ENCODE measurements at regions not wholly inside any gene's neighbourhood (a gene's known extent, or its start where the extent isn't known, plus 50 kb on each side); places are given as distances from the start of the nearest gene placed in this dataset.
"Not testable (repeated sequence)": the region's sequence is repeated elsewhere in the genome, so short reads cannot be mapped to it uniquely, and the experiment has no call there.

DNA sequence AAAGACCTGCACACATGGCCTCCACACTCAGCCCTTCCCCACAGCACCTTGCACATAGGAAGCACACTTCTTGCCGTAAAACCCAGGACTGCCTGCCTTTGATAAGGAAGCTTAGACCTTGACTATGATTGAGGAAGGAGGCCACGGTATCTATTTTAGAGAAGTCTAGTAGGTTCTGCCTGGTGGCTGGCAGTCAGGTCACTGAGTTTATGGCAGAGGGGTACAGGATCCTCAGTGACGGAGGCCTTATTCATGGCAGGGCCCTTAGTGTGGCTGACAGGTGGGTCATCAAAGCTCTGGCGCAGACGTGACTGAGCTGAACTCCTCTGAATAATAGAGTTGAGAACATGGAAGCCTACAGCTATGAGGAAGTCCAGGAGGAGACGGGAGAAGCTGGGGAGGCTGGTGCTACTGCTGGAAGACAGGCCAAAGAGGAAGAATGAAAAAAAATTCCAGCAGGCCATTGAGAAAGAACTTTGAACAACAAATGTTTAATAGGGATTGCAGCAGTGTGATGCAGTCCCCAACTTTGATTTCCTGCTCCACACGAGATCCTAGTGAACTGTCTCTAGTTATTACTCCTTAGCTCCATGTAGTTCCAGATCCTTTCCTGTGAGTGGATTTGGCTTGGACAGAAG lies 142.8 kb downstream of the BCL2L11 start:
- H4K20me1 ChIP-seq (ENCODE audit: low read length); H3K79me2 ChIP-seq (ENCODE audit: low read length); BruUV-seq (replicated peaks); H3K9me3 ChIP-seq (ENCODE audit: low read length); POLR2A ChIA-PET (ENCODE audit: unreplicated experiment); CTCF ChIA-PET; DNase-seq; H3K27ac ChIP-seq (ENCODE audit: low read length); H2AFZ ChIP-seq (ENCODE audit: low read length); H3K36me3 ChIP-seq (ENCODE audit: low read depth, low read length); H3F3A ChIP-seq (ENCODE audit: low read length, unreplicated experiment); H3K4me3 ChIP-seq (ENCODE audit: low read length); H3K4me1 ChIP-seq (ENCODE audit: insufficient read depth, low read length); H3K9me2 ChIP-seq (replicated peaks; ENCODE audit: low read length); H3K4me2 ChIP-seq (ENCODE audit: low read length); intact Hi-C loops (cut with micrococcal nuclease); ATAC-seq; H3K27me3 ChIP-seq (ENCODE audit: low read length); H3K9ac ChIP-seq (ENCODE audit: low read length): not testable (repeated sequence)

GRCh38 chr2:111264956-111265355 lies 144.2 kb downstream of the BCL2L11 start:
- H3F3A ChIP-seq (ENCODE audit: low read length, unreplicated experiment); ATAC-seq; H3K27ac ChIP-seq (ENCODE audit: low read length); H3K4me3 ChIP-seq (ENCODE audit: low read length); H3K4me2 ChIP-seq (ENCODE audit: low read length); H3K4me1 ChIP-seq (ENCODE audit: insufficient read depth, low read length); H3K27me3 ChIP-seq (ENCODE audit: low read length); CTCF ChIA-PET; POLR2A ChIA-PET (ENCODE audit: unreplicated experiment); DNase-seq; intact Hi-C loops (cut with micrococcal nuclease); H3K9me2 ChIP-seq (replicated peaks; ENCODE audit: low read length); H3K79me2 ChIP-seq (ENCODE audit: low read length); BruUV-seq (replicated peaks); H3K36me3 ChIP-seq (ENCODE audit: low read depth, low read length); H2AFZ ChIP-seq (ENCODE audit: low read length); H4K20me1 ChIP-seq (ENCODE audit: low read length); H3K9ac ChIP-seq (ENCODE audit: low read length); H3K9me3 ChIP-seq (ENCODE audit: low read length): not testable (repeated sequence)

DNA sequence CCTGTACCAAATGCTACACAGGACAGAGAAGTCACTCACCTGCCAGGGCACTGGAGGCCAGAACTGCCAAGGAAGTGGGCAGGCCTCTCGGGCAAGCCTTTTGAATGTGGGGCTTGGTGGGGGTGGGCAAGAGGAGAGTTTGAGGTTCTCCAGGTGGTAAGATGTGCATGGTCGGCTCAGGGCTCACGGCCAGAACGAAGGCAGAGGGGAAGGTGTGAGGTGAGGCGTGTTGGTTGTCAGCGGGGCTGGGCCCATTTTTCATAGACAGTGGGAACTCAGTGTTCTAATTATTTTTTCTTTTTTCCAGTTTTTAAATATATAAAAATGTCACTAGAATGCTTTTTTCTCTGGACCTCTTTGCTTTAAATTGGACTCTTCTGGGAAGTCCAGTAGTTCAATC lies 145.8 kb downstream of the BCL2L11 start:
- H3K36me3 ChIP-seq (ENCODE audit: low read depth, low read length); intact Hi-C loops (cut with micrococcal nuclease); H3K9ac ChIP-seq (ENCODE audit: low read length); H4K20me1 ChIP-seq (ENCODE audit: low read length); ATAC-seq; DNase-seq; H2AFZ ChIP-seq (ENCODE audit: low read length); H3K79me2 ChIP-seq (ENCODE audit: low read length); H3F3A ChIP-seq (ENCODE audit: low read length, unreplicated experiment); POLR2A ChIA-PET (ENCODE audit: unreplicated experiment); H3K9me3 ChIP-seq (ENCODE audit: low read length); H3K9me2 ChIP-seq (replicated peaks; ENCODE audit: low read length); H3K27me3 ChIP-seq (ENCODE audit: low read length); H3K4me1 ChIP-seq (ENCODE audit: insufficient read depth, low read length); BruUV-seq (replicated peaks); CTCF ChIA-PET; H3K4me3 ChIP-seq (ENCODE audit: low read length); H3K4me2 ChIP-seq (ENCODE audit: low read length); H3K27ac ChIP-seq (ENCODE audit: low read length): not testable (repeated sequence)

GRCh38 chr2:111267038-111267437 lies 146.3 kb downstream of the BCL2L11 start:
- H3K9me2 ChIP-seq (replicated peaks; ENCODE audit: low read length); DNase-seq; H3K9ac ChIP-seq (ENCODE audit: low read length); H4K20me1 ChIP-seq (ENCODE audit: low read length); BruUV-seq (replicated peaks); H3K36me3 ChIP-seq (ENCODE audit: low read depth, low read length); H3K4me1 ChIP-seq (ENCODE audit: insufficient read depth, low read length); H3F3A ChIP-seq (ENCODE audit: low read length, unreplicated experiment); H3K9me3 ChIP-seq (ENCODE audit: low read length); H3K4me2 ChIP-seq (ENCODE audit: low read length); intact Hi-C loops (cut with micrococcal nuclease); CTCF ChIA-PET; ATAC-seq; H2AFZ ChIP-seq (ENCODE audit: low read length); H3K27ac ChIP-seq (ENCODE audit: low read length); POLR2A ChIA-PET (ENCODE audit: unreplicated experiment); H3K27me3 ChIP-seq (ENCODE audit: low read length); H3K79me2 ChIP-seq (ENCODE audit: low read length); H3K4me3 ChIP-seq (ENCODE audit: low read length): not testable (repeated sequence)

DNA sequence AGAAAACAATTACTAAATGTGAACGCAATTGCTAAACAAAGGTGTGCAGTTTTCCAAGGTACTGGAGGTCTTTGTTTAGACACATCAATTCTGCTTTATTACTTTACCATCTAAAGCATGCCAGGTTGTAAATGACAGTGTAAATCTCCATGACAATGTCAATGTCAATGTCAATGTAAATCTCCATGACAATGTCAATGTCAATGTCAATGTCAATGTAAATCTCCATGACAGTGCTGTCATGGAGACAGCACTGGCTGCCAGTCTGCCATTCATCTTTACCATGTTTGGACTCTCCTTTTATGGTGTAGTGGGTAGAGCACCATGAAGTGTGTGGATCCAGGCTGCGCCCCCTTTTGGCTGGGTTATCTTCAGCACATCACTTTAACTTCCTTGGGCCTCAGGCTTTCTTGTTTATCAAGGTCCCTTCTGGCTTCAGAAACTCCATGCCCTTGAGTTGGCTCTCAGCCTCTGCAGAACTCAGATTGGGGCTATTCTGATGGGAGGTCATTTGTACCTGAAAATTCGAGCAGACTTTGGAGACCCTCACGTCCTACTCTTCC lies 149.1 kb downstream of the BCL2L11 start:
- intact Hi-C loops (cut with micrococcal nuclease); H4K20me1 ChIP-seq (ENCODE audit: low read length); H3K4me1 ChIP-seq (ENCODE audit: insufficient read depth, low read length); H3K9me3 ChIP-seq (ENCODE audit: low read length); ATAC-seq; CTCF ChIA-PET; H3K27me3 ChIP-seq (ENCODE audit: low read length); H3K36me3 ChIP-seq (ENCODE audit: low read depth, low read length); H3K9ac ChIP-seq (ENCODE audit: low read length); H3K9me2 ChIP-seq (replicated peaks; ENCODE audit: low read length); H3K4me3 ChIP-seq (ENCODE audit: low read length); H3K79me2 ChIP-seq (ENCODE audit: low read length); POLR2A ChIA-PET (ENCODE audit: unreplicated experiment); H3K4me2 ChIP-seq (ENCODE audit: low read length); H3F3A ChIP-seq (ENCODE audit: low read length, unreplicated experiment); H3K27ac ChIP-seq (ENCODE audit: low read length); BruUV-seq (replicated peaks); H2AFZ ChIP-seq (ENCODE audit: low read length); DNase-seq: not testable (repeated sequence)

DNA sequence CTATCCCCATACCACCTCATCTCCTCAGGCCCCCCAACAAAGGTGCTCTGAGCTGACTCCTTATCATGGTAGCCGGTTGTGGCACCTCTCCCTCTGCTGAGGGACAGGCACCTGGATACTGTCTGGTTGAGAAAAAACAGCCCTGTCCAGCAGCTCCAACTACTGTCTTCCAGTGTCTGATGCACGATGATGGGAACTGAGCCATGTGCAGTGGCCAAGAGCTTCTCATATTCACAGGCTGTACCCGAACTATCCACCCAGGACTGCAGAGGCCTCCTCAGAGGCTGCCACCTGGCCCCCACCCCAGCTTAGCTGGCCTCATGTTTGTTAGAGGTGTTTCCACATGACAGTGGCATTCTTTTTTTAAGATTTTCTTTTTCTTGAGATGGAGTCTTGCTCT lies 149.9 kb downstream of the BCL2L11 start:
- ATAC-seq; H3K9me3 ChIP-seq (ENCODE audit: low read length); H3K9ac ChIP-seq (ENCODE audit: low read length); H3K4me1 ChIP-seq (ENCODE audit: insufficient read depth, low read length); H3K27me3 ChIP-seq (ENCODE audit: low read length); CTCF ChIA-PET; H2AFZ ChIP-seq (ENCODE audit: low read length); H3K4me3 ChIP-seq (ENCODE audit: low read length); H3K4me2 ChIP-seq (ENCODE audit: low read length); DNase-seq; H3K9me2 ChIP-seq (replicated peaks; ENCODE audit: low read length); H3K27ac ChIP-seq (ENCODE audit: low read length); H4K20me1 ChIP-seq (ENCODE audit: low read length); BruUV-seq (replicated peaks); intact Hi-C loops (cut with micrococcal nuclease); H3F3A ChIP-seq (ENCODE audit: low read length, unreplicated experiment); POLR2A ChIA-PET (ENCODE audit: unreplicated experiment); H3K79me2 ChIP-seq (ENCODE audit: low read length); H3K36me3 ChIP-seq (ENCODE audit: low read depth, low read length): not testable (repeated sequence)

Data from PC-3 (cell line).